Loucy (cell line): ENCODE measurements at regions not wholly inside any gene's neighbourhood (a gene's known extent, or its start where the extent isn't known, plus 50 kb on each side); places are given as distances from the start of the nearest gene placed in this dataset.

Experiments used
- H2AFZ ChIP-seq: fragments of 200-600 bp; sonication (generic); 2 replicates; pipeline ENCODE4 v1.6.0; 2016; ENCODE audit warnings: antibody characterized with exemption, mild to moderate bottlenecking, low read length, moderate library complexity
- H3F3A ChIP-seq: fragments of 200-600 bp; 2 replicates; pipeline ENCODE4 v1.6.0; 2016; ENCODE audit warnings: antibody characterized with exemption, low read depth, mild to moderate bottlenecking
- H3K27me3 ChIP-seq: fragments of 200-600 bp; sonication (generic); 2 replicates; pipeline ENCODE4 v1.6.1; 2014; ENCODE audit warnings: low read length, mild to moderate bottlenecking; ENCODE audit not compliant: insufficient read depth, poor library complexity, severe bottlenecking
- H3K36me3 ChIP-seq: fragments of 200-600 bp; sonication (generic); 2 replicates; pipeline ENCODE4 v1.6.1; 2016; ENCODE audit warnings: low read length; ENCODE audit not compliant: insufficient read depth
- H3K4me1 ChIP-seq: fragments of 200-600 bp; sonication (generic); 2 replicates; pipeline ENCODE4 v1.5.1; 2014; ENCODE audit warnings: low read length, mild to moderate bottlenecking; ENCODE audit not compliant: insufficient read depth, poor library complexity, severe bottlenecking
- H3K4me2 ChIP-seq: fragments of 200-600 bp; sonication (generic); 2 replicates; pipeline ENCODE4 v1.6.0; 2014; ENCODE audit warnings: antibody characterized with exemption, low read length, low read depth, mild to moderate bottlenecking; ENCODE audit not compliant: poor library complexity, severe bottlenecking
- H3K4me3 ChIP-seq: fragments of 200-600 bp; sonication (generic); 2 replicates; pipeline ENCODE4 v1.5.1; 2014; ENCODE audit warnings: low read length, mild to moderate bottlenecking, mixed read lengths; ENCODE audit not compliant: poor library complexity, severe bottlenecking
- H3K79me2 ChIP-seq: fragments of 200-600 bp; sonication (generic); 2 replicates; pipeline ENCODE4 v1.6.1; 2014; ENCODE audit warnings: low read length; ENCODE audit not compliant: insufficient read depth
- H3K9ac ChIP-seq: fragments of 200-600 bp; sonication (generic); 2 replicates; pipeline ENCODE4 v1.6.0; 2014; ENCODE audit warnings: mild to moderate bottlenecking, low read depth, low read length, moderate library complexity; ENCODE audit not compliant: poor library complexity, severe bottlenecking
- H3K9me2 ChIP-seq: fragments of 200-600 bp; sonication (generic); replicated peaks from 2 replicates; pipeline ENCODE4 v1.6.1; 2016; ENCODE audit warnings: low read depth, low read length, mixed read lengths
- H3K9me3 ChIP-seq: fragments of 200-600 bp; sonication (generic); 2 replicates; pipeline ENCODE4 v1.6.1; 2014; ENCODE audit warnings: mild to moderate bottlenecking, antibody characterized with exemption, low read length, low read depth; ENCODE audit not compliant: insufficient read depth
- H4K20me1 ChIP-seq: fragments of 200-600 bp; sonication (generic); 2 replicates; pipeline ENCODE4 v1.6.0; 2014; ENCODE audit warnings: antibody characterized with exemption, low read length, mild to moderate bottlenecking; ENCODE audit not compliant: insufficient read depth, poor library complexity, severe bottlenecking
- CTCF ChIP-seq: fragments of 200-600 bp; sonication (generic); conservative IDR thresholded peaks from 2 replicates; pipeline ENCODE4 v1.5.1; 2014; ENCODE audit warnings: mild to moderate bottlenecking, antibody characterized with exemption, low read length
- EZH2phosphoT487 ChIP-seq: fragments of 200-600 bp; IDR thresholded peaks from 2 replicates; pipeline ENCODE4 v1.6.1; 2018; ENCODE audit warnings: antibody characterized with exemption, mild to moderate bottlenecking, moderate library complexity, borderline replicate concordance

- Histone ChIP-seq H4K20me1 (no peaks in the 10 kb centered on the region), H3K9me3 (no peaks in the 10 kb centered on the region), H3K4me3 (no peak overlapping the region), H2AFZ (no peak overlapping the region), H3K79me2 (no peaks in the 10 kb centered on the region), H3K9ac (no peak overlapping the region), H3K4me1 (no peaks in the 10 kb centered on the region), H3F3A (no peaks in the 10 kb centered on the region), H3K4me2 (no peak overlapping the region), H3K27me3 (no peaks in the 10 kb centered on the region), H3K36me3 (no peaks in the 10 kb centered on the region), H3K9me2 (no peaks in the 10 kb centered on the region)
- TF ChIP-seq CTCF (no peak), EZH2phosphoT487 (no peak)
These were observed 178.5 kb upstream of the N4BP1 start for GRCh38 chr16:48788475-48788874.

- TF ChIP-seq EZH2phosphoT487 (no peak), CTCF (no peak)
- Histone ChIP-seq H3K9me2 (no peaks in the 10 kb centered on the region; the same call in 1 of the 2 replicates), H3K27me3 (no peaks in the 10 kb centered on the region), H3K4me1 (no peaks in the 10 kb centered on the region), H2AFZ (no peak overlapping the region), H3K4me2 (no peak overlapping the region), H3K79me2 (no peaks in the 10 kb centered on the region), H3K9ac (no peak overlapping the region), H3K9me3 (no peaks in the 10 kb centered on the region), H3K36me3 (no peaks in the 10 kb centered on the region; the same call in 1 of the 2 replicates), H4K20me1 (no peaks in the 10 kb centered on the region), H3K4me3 (no peak overlapping the region), H3F3A (no peaks in the 10 kb centered on the region)
These were observed 135.6 kb upstream of the N4BP1 start for GRCh38 chr16:48745541-48745940.

- no peaks in the 10 kb centered on the region for H3K36me3 ChIP-seq
- TF ChIP-seq CTCF, result no peak
- no peak for TF ChIP-seq EZH2phosphoT487
- no peaks in the 10 kb centered on the region for H3F3A ChIP-seq
- no peaks in the 10 kb centered on the region for H3K9me3 ChIP-seq
- H3K4me2 ChIP-seq, result no peak overlapping the region
- H3K79me2 ChIP-seq, result no peaks in the 10 kb centered on the region
- H2AFZ ChIP-seq, result no peak overlapping the region
- no peak overlapping the region for H3K4me3 ChIP-seq
- no peaks in the 10 kb centered on the region for H4K20me1 ChIP-seq
- H3K4me1 ChIP-seq, result no peaks in the 10 kb centered on the region
- H3K9me2 ChIP-seq, result no peaks in the 10 kb centered on the region; the same call in 1 of the 2 replicates
- H3K27me3 ChIP-seq, result no peaks in the 10 kb centered on the region
- no peak overlapping the region for H3K9ac ChIP-seq
These were observed 131.0 kb upstream of the N4BP1 start for GRCh38 chr16:48740964-48741363.
